NCI-H524 treated with DMSO at 0.1 percent for 48 hours (cell line): ENCODE measurements at regions not wholly inside any gene's neighbourhood (a gene's known extent, or its start where the extent isn't known, plus 50 kb on each side); places are given as distances from the start of the nearest gene placed in this dataset.

ENCODE experiments used
- DNase-seq: peaks from one replicate; lab custom pipeline; 2025; lab: John Stamatoyannopoulos, UW

DNA sequence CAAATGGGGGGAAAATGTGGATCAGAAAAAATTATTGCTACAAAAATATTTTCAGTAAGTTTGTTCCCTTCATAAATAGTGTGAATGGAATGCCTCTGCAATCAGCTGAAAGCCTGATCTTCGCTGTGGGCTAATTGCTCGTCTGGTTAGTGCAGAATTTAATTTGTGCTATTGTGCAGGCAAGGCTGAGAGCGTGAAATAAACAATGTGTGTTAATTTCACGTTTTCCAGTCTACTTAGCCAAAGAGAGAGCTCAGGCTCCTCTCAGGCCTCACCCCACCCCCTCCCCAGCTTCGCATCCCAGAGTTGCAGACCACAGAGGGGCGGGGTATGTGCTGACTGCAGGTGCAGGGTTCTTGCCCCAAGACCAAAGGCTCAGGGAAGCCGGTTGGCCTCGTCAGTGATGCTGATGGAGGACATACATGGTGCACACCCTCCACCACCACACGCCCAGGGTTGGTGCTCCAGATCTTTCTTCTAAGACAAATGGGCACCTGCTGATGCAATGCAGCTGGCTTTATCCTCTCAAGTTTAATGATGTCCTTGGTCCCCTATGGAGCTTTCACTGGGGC lies 302.6 kb upstream of the SLC14A2 start:
- no peak for DNase-seq

DNA sequence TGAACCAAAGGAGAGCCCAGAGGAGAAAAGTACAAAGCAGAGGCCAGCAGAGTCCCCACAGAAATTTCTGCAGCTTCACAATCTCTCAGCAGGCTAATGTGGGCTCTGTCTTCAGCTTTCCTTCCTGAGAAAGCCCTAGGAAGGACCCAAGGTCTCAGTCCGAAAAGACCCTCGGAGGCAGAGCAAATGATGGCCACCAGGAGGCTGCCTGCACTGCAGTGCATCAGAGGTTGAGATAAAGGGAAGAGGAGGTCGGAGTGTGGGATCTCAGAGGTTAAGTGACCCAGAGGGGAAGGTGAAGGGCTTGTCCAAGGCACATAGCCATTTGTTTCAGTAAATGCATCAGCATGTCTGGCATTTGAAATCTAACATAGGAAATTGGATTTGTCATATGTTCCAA lies 299.1 kb upstream of the SLC14A2 start:
- DNase-seq = no peak

GRCh38 chr18:45317948-45318640 lies 297.2 kb upstream of the SLC14A2 start:
- no peak for DNase-seq

DNA sequence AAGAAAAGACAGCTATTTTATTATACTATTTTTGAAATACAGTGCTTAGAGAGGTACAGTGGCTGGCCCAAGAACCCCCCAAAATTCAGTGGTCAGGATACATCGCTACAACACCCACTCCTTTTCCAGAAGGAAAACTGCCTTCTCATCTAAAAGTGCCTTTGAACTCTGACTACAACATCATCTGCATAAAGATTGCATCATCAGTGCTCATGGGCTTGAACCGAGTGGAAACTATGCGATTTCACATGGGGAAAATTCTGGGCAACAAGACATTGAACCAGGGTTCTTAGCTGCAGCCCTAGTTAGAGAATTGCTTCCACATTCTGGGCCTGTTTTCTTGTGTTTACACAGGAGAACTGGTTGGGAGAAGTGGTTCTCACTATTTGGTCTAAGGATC lies 294.6 kb upstream of the SLC14A2 start:
- no peak for DNase-seq

- no peak for DNase-seq
Observed at GRCh38 chr18:45321520-45321919, 293.8 kb upstream of the SLC14A2 start.

- DNase-seq = no peak
Observed at GRCh38 chr18:45322343-45322742, 292.9 kb upstream of the SLC14A2 start.

GRCh38 chr18:45324101-45324494 lies 291.2 kb upstream of the SLC14A2 start:
- DNase-seq = no peak

DNA sequence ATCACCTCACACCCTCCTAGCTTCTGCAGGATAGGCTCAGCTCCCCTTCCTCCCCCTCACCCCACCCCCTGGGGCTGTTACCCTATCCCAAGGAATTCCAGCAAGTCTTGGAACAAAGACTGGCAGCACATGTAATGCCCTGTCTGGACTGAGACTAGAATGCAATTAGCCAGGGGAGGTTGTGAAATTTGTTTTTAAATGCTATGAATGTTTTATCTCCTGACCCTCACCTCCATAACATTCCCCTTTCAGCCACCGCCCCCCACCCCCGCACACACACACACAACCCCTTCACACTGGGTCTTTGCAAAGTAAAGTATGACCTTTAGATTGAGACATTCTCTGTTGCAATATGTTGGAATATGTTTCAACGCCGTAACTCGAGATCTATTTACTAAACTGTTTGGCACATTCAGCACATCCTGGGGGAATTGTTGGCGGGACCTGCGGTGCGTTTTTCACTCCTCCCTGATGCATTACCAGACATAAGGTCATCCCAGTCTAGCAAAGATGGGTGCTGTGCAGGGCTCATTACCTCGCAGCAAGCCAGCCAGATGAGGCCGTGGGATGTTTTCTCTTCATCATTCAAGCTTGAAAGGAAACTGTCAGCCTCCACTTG lies 290.7 kb upstream of the SLC14A2 start:
- no peak for DNase-seq

GRCh38 chr18:45325778-45326177 lies 289.5 kb upstream of the SLC14A2 start:
- DNase-seq = no peak

DNA sequence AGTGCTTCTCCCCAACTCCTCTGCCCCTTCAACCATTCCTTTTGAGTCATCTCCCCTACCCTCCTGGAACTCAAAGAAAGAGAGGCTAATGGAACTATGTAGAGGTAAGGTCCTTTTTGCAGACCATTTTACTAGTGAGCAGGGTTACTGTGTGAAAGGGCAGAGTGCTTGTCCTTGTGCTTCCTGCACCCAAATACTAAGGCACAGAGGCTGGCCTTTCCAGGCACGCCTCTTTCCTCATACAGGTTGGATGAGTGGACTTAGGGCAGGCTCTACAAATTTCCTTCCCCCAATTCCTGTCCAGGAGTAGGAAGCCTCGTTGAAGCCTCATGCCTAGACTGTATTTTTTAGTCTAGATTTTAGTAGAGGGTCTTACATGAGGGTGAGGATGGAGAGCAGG lies 288.8 kb upstream of the SLC14A2 start:
- no peak for DNase-seq

GRCh38 chr18:45328296-45328695 lies 287.0 kb upstream of the SLC14A2 start:
- no peak for DNase-seq

DNA sequence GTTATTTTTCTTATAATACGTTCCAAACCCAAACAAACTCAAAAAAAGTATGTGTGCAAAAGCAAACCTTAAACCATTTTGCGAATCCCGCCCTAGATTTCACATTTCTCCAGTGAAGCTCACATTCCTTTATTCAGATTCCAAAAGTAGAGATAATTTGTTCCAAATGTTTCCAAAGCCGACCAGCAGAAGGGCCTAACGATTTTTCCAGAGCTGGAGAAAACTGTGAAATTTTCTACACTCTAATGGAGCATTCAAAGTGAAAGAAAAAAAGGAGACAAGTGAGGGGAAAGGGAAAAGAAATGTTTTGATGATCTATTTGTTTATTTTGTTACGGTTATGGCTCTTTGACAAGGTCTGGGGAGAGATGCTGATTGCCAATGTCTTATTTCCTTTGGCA lies 286.5 kb upstream of the SLC14A2 start:
- DNase-seq = no peak

- DNase-seq = no peak
Observed at GRCh38 chr18:45329316-45329715, 286.0 kb upstream of the SLC14A2 start.

GRCh38 chr18:45330170-45330594 lies 285.1 kb upstream of the SLC14A2 start:
- no peak for DNase-seq

- DNase-seq = no peak
Observed at GRCh38 chr18:45332871-45333270, 282.4 kb upstream of the SLC14A2 start.

DNA sequence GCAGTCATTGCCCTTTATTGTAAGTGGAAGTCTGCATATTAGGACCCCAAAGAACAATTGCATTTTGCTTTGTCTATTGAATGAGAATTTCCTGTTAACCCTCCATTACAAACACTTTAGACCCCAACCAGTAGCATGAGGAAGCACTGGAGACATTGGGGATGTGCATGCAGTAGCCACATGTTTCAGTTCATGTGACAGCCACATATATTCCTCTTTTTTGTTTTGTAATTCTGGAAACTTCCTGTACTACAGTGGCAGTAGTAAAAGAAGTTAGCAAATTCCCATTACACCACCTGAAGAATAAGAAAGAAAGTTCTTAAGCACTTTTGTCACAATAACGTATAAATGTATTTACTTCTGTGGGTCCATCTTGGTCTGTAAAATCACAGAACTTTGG lies 281.1 kb upstream of the SLC14A2 start:
- no peak for DNase-seq

- DNase-seq = no peak
Observed at GRCh38 chr18:45335282-45336043, 279.8 kb upstream of the SLC14A2 start.

DNA sequence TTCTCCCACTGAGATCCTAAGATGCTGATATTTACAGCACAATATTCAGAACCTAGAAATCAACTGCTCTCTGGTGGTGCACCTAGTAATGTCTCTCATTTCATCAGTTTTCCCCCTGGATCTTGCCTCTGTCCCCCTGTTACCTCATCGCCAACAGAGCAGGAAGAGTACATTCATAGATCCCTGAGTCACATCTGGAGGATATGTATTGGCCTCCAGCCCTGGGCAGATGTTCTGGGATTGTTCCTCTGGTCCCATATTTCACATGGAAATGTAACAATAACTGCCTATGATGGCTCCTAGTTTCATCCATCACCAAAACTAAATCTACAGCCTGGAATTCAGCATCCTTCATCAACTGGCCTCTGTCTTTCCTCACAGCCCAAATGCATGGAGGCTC lies 278.8 kb upstream of the SLC14A2 start:
- DNase-seq = no peak

DNA sequence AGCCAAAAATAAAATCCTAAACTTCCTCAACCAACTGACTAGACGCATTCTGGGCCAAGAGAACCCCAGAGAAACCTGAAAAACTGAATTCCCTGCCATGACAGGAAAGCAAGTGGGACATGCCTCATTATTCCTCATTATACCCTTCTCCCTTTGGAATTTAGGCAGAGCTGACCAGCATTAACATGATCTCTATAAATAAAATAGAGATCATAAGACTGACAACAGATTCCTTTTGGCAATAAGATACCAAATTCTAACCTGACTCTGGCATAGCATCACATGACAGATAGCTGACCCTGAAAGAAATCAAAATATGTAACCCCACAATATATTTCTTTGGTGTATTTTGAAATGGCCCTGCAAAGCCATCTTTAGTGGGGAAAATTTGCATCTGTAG lies 277.8 kb upstream of the SLC14A2 start:
- DNase-seq = no peak

GRCh38 chr18:45339810-45340550 lies 275.3 kb upstream of the SLC14A2 start:
- no peak for DNase-seq

- no peak for DNase-seq
Observed at GRCh38 chr18:45340884-45341283, 274.4 kb upstream of the SLC14A2 start.

GRCh38 chr18:45341454-45341853 lies 273.8 kb upstream of the SLC14A2 start:
- DNase-seq = no peak
